ENCODE measurements at regions not wholly inside any gene's neighbourhood (a gene's known extent, or its start where the extent isn't known, plus 50 kb on each side); places are given as distances from the start of the nearest gene placed in this dataset.

DNA sequence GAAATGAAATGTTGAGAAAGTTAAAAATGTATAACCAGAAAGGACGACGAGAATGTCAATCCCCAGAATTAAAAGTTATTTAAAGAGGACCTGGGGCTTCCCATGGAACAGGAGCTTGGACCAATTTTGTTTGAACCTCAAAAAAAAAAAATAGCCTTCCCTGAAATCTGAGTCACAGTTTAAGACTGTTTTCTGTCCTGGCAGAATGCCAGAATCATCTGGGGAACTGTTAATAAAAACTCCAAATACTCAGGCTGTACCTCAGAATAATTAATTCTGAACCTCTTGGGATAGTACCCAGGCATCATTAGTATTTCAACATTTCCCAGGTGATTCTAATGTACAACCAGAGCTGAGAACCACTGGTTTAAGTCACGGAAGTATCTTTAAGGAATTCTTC lies 102.2 kb upstream of the SLCO6A1 start:
- TF ChIP-seq EZH2 (IDR thresholded peaks at IDR 0.05; ENCODE audit: borderline replicate concordance, low read depth, low read length, severe bottlenecking), result no peak
- TF ChIP-seq CTCF (IDR thresholded peaks at IDR 0.05; ENCODE audit: extremely low read depth in 1 of 2, insufficient read depth in 1 of 2, low read depth in 1 of 2, low read length in 2 of 2), result no peak
- TF ChIP-seq POLR2AphosphoS5 (IDR thresholded peaks at IDR 0.05; ENCODE audit: insufficient read depth, low read depth, low read length), result no peak
- TF ChIP-seq, protein P1, sequence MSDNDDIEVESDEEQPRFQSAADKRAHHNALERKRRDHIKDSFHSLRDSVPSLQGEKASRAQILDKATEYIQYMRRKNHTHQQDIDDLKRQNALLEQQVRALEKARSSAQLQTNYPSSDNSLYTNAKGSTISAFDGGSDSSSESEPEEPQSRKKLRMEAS (IDR thresholded peaks at IDR 0.05; ENCODE audit: insufficient read depth, insufficient read length), result no peak
- TF ChIP-seq JUN (IDR thresholded peaks at IDR 0.05; ENCODE audit: borderline replicate concordance, insufficient read depth, insufficient read length, low read depth), result no peak
- TF ChIP-seq POLR2A (IDR thresholded peaks at IDR 0.05; ENCODE audit: low read depth, low read length), result no peak
- no peak for TF ChIP-seq FOS (IDR thresholded peaks at IDR 0.05; ENCODE audit: borderline replicate concordance, insufficient read depth, low read length)
